Ureter (tissue), 1 donor: ENCODE measurements at regions not wholly inside any gene's neighbourhood (a gene's known extent, or its start where the extent isn't known, plus 50 kb on each side); places are given as distances from the start of the nearest gene placed in this dataset.

Source experiments
- DNase-seq: peaks from one replicate; pipeline ENCODE4 v3.0.0-alpha.2; 2020; ENCODE audit warnings: low spot score
- donor health status: DM: yes; HTN: yes; CAD: no.

- no peak for DNase-seq
Measured at GRCh38 chr11:90438069-90438468, 215.2 kb upstream of the CHORDC1 start.

GRCh38 chr11:90434858-90435257, 212.0 kb upstream of the CHORDC1 start:
- no peak for DNase-seq

GRCh38 chr11:90428836-90429235, 206.0 kb upstream of the CHORDC1 start:
- DNase-seq: no peak

GRCh38 chr11:90426442-90426841, 203.6 kb upstream of the CHORDC1 start:
- DNase-seq: no peak

- DNase-seq: no peak
Measured at GRCh38 chr11:90423378-90423777, 200.5 kb upstream of the CHORDC1 start.

- peak; percentile 42 for DNase-seq
Measured at GRCh38 chr11:90422787-90423186, 199.9 kb upstream of the CHORDC1 start.

GRCh38 chr11:90414221-90414620, 191.4 kb upstream of the CHORDC1 start:
- DNase-seq: no peak

GRCh38 chr11:90407350-90407749, 184.5 kb upstream of the CHORDC1 start:
- DNase-seq: no peak

- DNase-seq: no peak
Measured at GRCh38 chr11:90392692-90393091, 169.8 kb upstream of the CHORDC1 start.

GRCh38 chr11:90391756-90392155, 168.9 kb upstream of the CHORDC1 start:
- no peak for DNase-seq

- no peak for DNase-seq
Measured at GRCh38 chr11:90380206-90380605, 157.4 kb upstream of the CHORDC1 start.

GRCh38 chr11:90373971-90374370, 151.1 kb upstream of the CHORDC1 start:
- DNase-seq: no peak

- DNase-seq: no peak
Measured at GRCh38 chr11:90364527-90364926, 141.7 kb upstream of the CHORDC1 start.

- DNase-seq: no peak
Measured at GRCh38 chr11:90363739-90364138, 140.9 kb upstream of the CHORDC1 start.

GRCh38 chr11:90355200-90355599, 132.4 kb upstream of the CHORDC1 start:
- DNase-seq: no peak

- no peak for DNase-seq
Measured at GRCh38 chr11:90349731-90350130, 126.9 kb upstream of the CHORDC1 start.

- DNase-seq: no peak
Measured at GRCh38 chr11:90344546-90344945, 121.7 kb upstream of the CHORDC1 start.

- DNase-seq: no peak
Measured at GRCh38 chr11:90343673-90344072, 120.8 kb upstream of the CHORDC1 start.

GRCh38 chr11:90341986-90342385, 119.1 kb upstream of the CHORDC1 start:
- DNase-seq: no peak

- no peak for DNase-seq
Measured at GRCh38 chr11:90332415-90332814, 109.6 kb upstream of the CHORDC1 start.

- no peak for DNase-seq
Measured at GRCh38 chr11:90330632-90331031, 107.8 kb upstream of the CHORDC1 start.

GRCh38 chr11:90329043-90329442, 106.2 kb upstream of the CHORDC1 start:
- no peak for DNase-seq

GRCh38 chr11:90326647-90327046, 103.8 kb upstream of the CHORDC1 start:
- no peak for DNase-seq

- DNase-seq: no peak
Measured at GRCh38 chr11:90323289-90323688, 100.4 kb upstream of the CHORDC1 start.

GRCh38 chr11:90321018-90321417, 98.2 kb upstream of the CHORDC1 start:
- DNase-seq: no peak
